NCI-H748 treated with DMSO at 0.1 percent for 48 hours (cell line): ENCODE measurements at regions not wholly inside any gene's neighbourhood (a gene's known extent, or its start where the extent isn't known, plus 50 kb on each side); places are given as distances from the start of the nearest gene placed in this dataset.
"Not testable (repeated sequence)": the region's sequence is repeated elsewhere in the genome, so short reads cannot be mapped to it uniquely, and the experiment has no call there.

Experiments used
- DNase-seq: peaks from one replicate; lab custom pipeline; 2025; lab: John Stamatoyannopoulos, UW

- DNase-seq = not testable (repeated sequence)
Observed at GRCh38 chr5:39753747-39754146, 329.0 kb upstream of the DAB2 start.

GRCh38 chr5:39750661-39751060 lies 325.9 kb upstream of the DAB2 start:
- no peak for DNase-seq

GRCh38 chr5:39742916-39743315 lies 318.1 kb upstream of the DAB2 start:
- no peak for DNase-seq

- DNase-seq = no peak
Observed at GRCh38 chr5:39740404-39740803, 315.6 kb upstream of the DAB2 start.

GRCh38 chr5:39732166-39732565 lies 307.4 kb upstream of the DAB2 start:
- DNase-seq = no peak

GRCh38 chr5:39730699-39731098 lies 305.9 kb upstream of the DAB2 start:
- no peak for DNase-seq

GRCh38 chr5:39730006-39730405 lies 305.2 kb upstream of the DAB2 start:
- DNase-seq = no peak

GRCh38 chr5:39726467-39726866 lies 301.7 kb upstream of the DAB2 start:
- no peak for DNase-seq

GRCh38 chr5:39721394-39721793 lies 296.6 kb upstream of the DAB2 start:
- DNase-seq = no peak

GRCh38 chr5:39720136-39720535 lies 295.4 kb upstream of the DAB2 start:
- DNase-seq = no peak

- no peak for DNase-seq
Observed at GRCh38 chr5:39717176-39717897, 292.6 kb upstream of the DAB2 start.

GRCh38 chr5:39716532-39717028 lies 291.8 kb upstream of the DAB2 start:
- peak; percentile 97 for DNase-seq

- DNase-seq = peak; percentile 93
Observed at GRCh38 chr5:39714036-39714698, 289.4 kb upstream of the DAB2 start.

GRCh38 chr5:39713250-39713916 lies 288.6 kb upstream of the DAB2 start:
- DNase-seq = no peak

GRCh38 chr5:39712316-39713249 lies 287.8 kb upstream of the DAB2 start:
- no peak for DNase-seq

GRCh38 chr5:39711821-39712220 lies 287.0 kb upstream of the DAB2 start:
- DNase-seq = no peak

- DNase-seq = no peak
Observed at GRCh38 chr5:39709032-39709431, 284.3 kb upstream of the DAB2 start.

- DNase-seq = no peak
Observed at GRCh38 chr5:39702928-39703327, 278.1 kb upstream of the DAB2 start.

- DNase-seq = no peak
Observed at GRCh38 chr5:39700523-39700922, 275.7 kb upstream of the DAB2 start.

GRCh38 chr5:39698838-39699560 lies 274.2 kb upstream of the DAB2 start:
- DNase-seq = no peak

- no peak for DNase-seq
Observed at GRCh38 chr5:39697881-39698280, 273.1 kb upstream of the DAB2 start.
